Natural killer cell (primary cell): ENCODE measurements at regions not wholly inside any gene's neighbourhood (a gene's known extent, or its start where the extent isn't known, plus 50 kb on each side); places are given as distances from the start of the nearest gene placed in this dataset.

ENCODE experiments used
- ATAC-seq, 3 donors: fragments of 150-1000 bp in 2 of 3; fragments of 200-7000 bp in 1 of 3; cut with Tn5 transposase; 1 replicate in 1 of 3; 2 replicates in 2 of 3; pipeline ENCODE4 v1.10.0; 2021; ENCODE audit warnings: mild to moderate bottlenecking in 2 of 3, moderate library complexity in 2 of 3
- DNase-seq, 2 donors: peaks; one replicate each; pipeline versions ENCODE4 v3.0.0 to v3.0.0-alpha.2; 2013 to 2021; ENCODE audit warnings: mixed read lengths in 1 of 2
- H3K27ac ChIP-seq: one replicate; pipeline ENCODE4 v1.5.1; 2013; ENCODE audit warnings: mild to moderate bottlenecking, low read length
- H3K27me3 ChIP-seq: one replicate; pipeline ENCODE4 v1.6.1; 2013; ENCODE audit warnings: low read length; ENCODE audit not compliant: control insufficient read depth, insufficient read depth
- H3K36me3 ChIP-seq: one replicate; pipeline ENCODE4 v1.6.1; 2013; ENCODE audit warnings: low read length; ENCODE audit not compliant: control insufficient read depth, insufficient read depth
- H3K4me1 ChIP-seq: one replicate; pipeline ENCODE4 v1.6.1; 2013; ENCODE audit warnings: low read length; ENCODE audit not compliant: control insufficient read depth, insufficient read depth
- H3K4me3 ChIP-seq: one replicate; pipeline ENCODE4 v1.5.1; 2013; ENCODE audit warnings: low read length
- H3K9me3 ChIP-seq: one replicate; pipeline ENCODE4 v1.6.1; 2013; ENCODE audit warnings: low read length; ENCODE audit not compliant: control insufficient read depth, insufficient read depth
- H3K27ac Mint-ChIP-seq, 2 donors: one replicate each; pipeline ENCODE4 v1.8.0; 2022; ENCODE audit warnings: mild to moderate bottlenecking in 2 of 2, mixed read lengths in 2 of 2, moderate library complexity in 1 of 2
- H3K27me3 Mint-ChIP-seq, 2 donors: one replicate each; pipeline ENCODE4 v1.8.0; 2022; ENCODE audit warnings: low read depth in 2 of 2, mixed read lengths in 2 of 2
- H3K36me3 Mint-ChIP-seq: one replicate; pipeline ENCODE4 v1.8.0; 2022; ENCODE audit warnings: mixed read lengths
- H3K4me1 Mint-ChIP-seq, 2 donors: one replicate each; pipeline ENCODE4 v1.8.0; 2022; ENCODE audit warnings: mixed read lengths in 2 of 2
- H3K4me3 Mint-ChIP-seq: one replicate; pipeline ENCODE4 v1.8.0; 2022; ENCODE audit warnings: mild to moderate bottlenecking, moderate library complexity, mixed read lengths
- H3K9me3 Mint-ChIP-seq, 2 donors: one replicate each; pipeline ENCODE4 v1.8.0; 2022; ENCODE audit warnings: mixed read lengths in 2 of 2
- CTCF ChIP-seq: fragments of 200-600 bp; IDR thresholded peaks from one replicate; pipeline ENCODE4 v1.8.0; 2022; ENCODE audit warnings: antibody characterized with exemption
- WGBS: methylation state at CpG from one replicate; pipeline ENCODE4 v1.1.7; 2013; ENCODE audit warnings: missing lambda C conversion rate; ENCODE audit not compliant: insufficient coverage; 5-methylcytosine and 5-hydroxymethylcytosine counted together
- intact Hi-C: fragments of 100-400 bp; cut with micrococcal nuclease; formaldehyde crosslinking; loops from one replicate; pipeline ENCODE4 v1.14.2; 2022

GRCh38 chr1:38708701-38709258 lies 150.8 kb downstream of the RRAGC start:
- Mint-ChIP-seq H3K36me3 (no peaks in the 10 kb centered on the region), H3K9me3 (no peaks in the 10 kb centered on the region), H3K4me3 (no peak overlapping the region), H3K27me3 (peaks cover 25 to 58% of the 10 kb centered on the region in 2 donors), H3K4me1 (no peaks in the 10 kb centered on the region), H3K27ac (no peak overlapping the region)
- no peaks in the 10 kb centered on the region for H3K27me3 ChIP-seq
- no peak for TF ChIP-seq CTCF
- DNase-seq (no peak), ATAC-seq (peak in 1 of 3 donors; percentile 24)
- H3K9me3 ChIP-seq = no peaks in the 10 kb centered on the region
- intact Hi-C loops = no loop called here
- no peak overlapping the region for H3K27ac ChIP-seq
- no peaks in the 10 kb centered on the region for H3K36me3 ChIP-seq
- H3K4me1 ChIP-seq = no peaks in the 10 kb centered on the region
- 97% methylated on average over 44 of the region's 44 CpGs for WGBS
- H3K4me3 ChIP-seq = no peak overlapping the region

GRCh38 chr1:38701088-38701487 lies 158.5 kb downstream of the RRAGC start:
- Histone ChIP-seq H3K27ac (no peak overlapping the region), H3K9me3 (no peaks in the 10 kb centered on the region), H3K27me3 (no peaks in the 10 kb centered on the region), H3K4me1 (no peaks in the 10 kb centered on the region), H3K4me3 (no peak overlapping the region), H3K36me3 (no peaks in the 10 kb centered on the region)
- ATAC-seq (peak in 1 of 3 donors; percentile 10), DNase-seq (no peak)
- intact Hi-C loops = no loop called here
- Mint-ChIP-seq H3K9me3 (peaks cover 0 to 2% of the 10 kb centered on the region in 2 donors), H3K36me3 (no peaks in the 10 kb centered on the region), H3K4me1 (no peaks in the 10 kb centered on the region), H3K27me3 (peaks cover 30 to 59% of the 10 kb centered on the region in 2 donors), H3K27ac (no peak overlapping the region), H3K4me3 (no peak overlapping the region)
- no peak for TF ChIP-seq CTCF
- WGBS = 89% methylated on average over 8 of the region's 8 CpGs

GRCh38 chr1:38700077-38700470 lies 159.5 kb downstream of the RRAGC start:
- Mint-ChIP-seq H3K9me3 (peaks cover 0 to 2% of the 10 kb centered on the region in 2 donors), H3K4me3 (no peak overlapping the region), H3K36me3 (no peaks in the 10 kb centered on the region), H3K27ac (no peak overlapping the region), H3K4me1 (no peaks in the 10 kb centered on the region), H3K27me3 (peaks cover 27 to 50% of the 10 kb centered on the region in 2 donors)
- intact Hi-C loops = no loop called here
- Histone ChIP-seq H3K4me1 (no peaks in the 10 kb centered on the region), H3K4me3 (no peak overlapping the region), H3K27me3 (no peaks in the 10 kb centered on the region), H3K36me3 (no peaks in the 10 kb centered on the region), H3K9me3 (no peaks in the 10 kb centered on the region), H3K27ac (no peak overlapping the region)
- TF ChIP-seq CTCF = no peak
- DNase-seq (no peak), ATAC-seq (no peak)
- 93% methylated on average over 3 of the region's 3 CpGs for WGBS
